K562 (cell line): ENCODE measurements at regions not wholly inside any gene's neighbourhood (a gene's known extent, or its start where the extent isn't known, plus 50 kb on each side); places are given as distances from the start of the nearest gene placed in this dataset.

Experiments used
- CAMTA2 ChIP-seq: fragments of 250-450 bp; sonication (Bioruptor Pico); conservative IDR thresholded peaks from 2 replicates; pipeline ENCODE4 v1.5.1; 2022
- EHMT2 ChIP-seq: fragments of 450-650 bp; IDR thresholded peaks from 2 replicates; pipeline ENCODE4 v1.6.1; 2018; ENCODE audit warnings: antibody characterized with exemption
- EWSR1 ChIP-seq: fragments of 450-650 bp; IDR thresholded peaks from 2 replicates; pipeline ENCODE4 v1.6.1; 2018; ENCODE audit warnings: borderline replicate concordance, mild to moderate bottlenecking, low read depth, moderate library complexity; ENCODE audit not compliant: partially characterized antibody
- NR1H2 ChIP-seq: sonication (generic); formaldehyde crosslinking; IDR thresholded peaks from 2 replicates; pipeline ENCODE4 v1.4.0; 2020; ENCODE audit warnings: mild to moderate bottlenecking, missing genetic modification reagents
- POLR2AphosphoS5 ChIP-seq: IDR thresholded peaks from 2 replicates; pipeline ENCODE4 v1.6.1; 2011; ENCODE audit warnings: mild to moderate bottlenecking, low read depth, low read length, moderate library complexity; ENCODE audit not compliant: control insufficient read depth, insufficient read depth
- SMARCE1 ChIP-seq: fragments of 450-650 bp; IDR thresholded peaks from 2 replicates; pipeline ENCODE4 v1.7.1; 2016; ENCODE audit warnings: mild to moderate bottlenecking
- STAT6 ChIP-seq: sonication (generic); formaldehyde crosslinking; IDR thresholded peaks from 2 replicates; pipeline ENCODE4 v1.8.1; 2023; ENCODE audit warnings: mild to moderate bottlenecking, missing genetic modification reagents
- TGIF2 ChIP-seq: sonication (generic); formaldehyde crosslinking; IDR thresholded peaks from 2 replicates; pipeline ENCODE4 v1.8.1; 2022; ENCODE audit warnings: mild to moderate bottlenecking, missing genetic modification reagents, moderate library complexity
- XRCC5 ChIP-seq: fragments of 200-400 bp; formaldehyde crosslinking; IDR thresholded peaks from 2 replicates; pipeline ENCODE4 v1.6.1; 2017; ENCODE audit warnings: low read depth, mild to moderate bottlenecking, low read length
- ZBTB9 ChIP-seq: fragments of 450-650 bp; formaldehyde crosslinking; IDR thresholded peaks from 2 replicates; pipeline ENCODE4 v1.4.0; 2020; ENCODE audit warnings: mild to moderate bottlenecking, moderate library complexity
- ZFP1 ChIP-seq: fragments of 450-650 bp; formaldehyde crosslinking; IDR thresholded peaks from 2 replicates; pipeline ENCODE4 v1.4.0; 2020; ENCODE audit warnings: mild to moderate bottlenecking, mixed read lengths
- ZNF311 ChIP-seq: fragments of 250-450 bp; sonication (Bioruptor Pico); IDR thresholded peaks from 2 replicates; pipeline ENCODE4 v1.4.0; 2020; ENCODE audit warnings: mild to moderate bottlenecking, moderate library complexity
- ZNF740 ChIP-seq, 3 experiments: fragments of 200-800 bp in 1 of 3; sonication (Bioruptor generic) in 1 of 3; sonication (generic) in 1 of 3; formaldehyde crosslinking in 1 of 3; IDR thresholded peaks; 2 replicates each; pipeline versions ENCODE4 v1.6.1 to v1.8.0; 2016 to 2022; ENCODE audit warnings: mild to moderate bottlenecking in 2 of 3, missing compliant biosample characterization in 2 of 3, missing genetic modification characterization in 2 of 3, missing genetic modification reagents in 1 of 3

- no peak for TF ChIP-seq POLR2AphosphoS5
- no peak for TF ChIP-seq ZFP1 (CRISPR knock-in tag)
- no peak for TF ChIP-seq XRCC5
- TF ChIP-seq ZNF740 (CRISPR knock-in tag; IDR thresholded peaks at IDR 0.05), result no peak
- TF ChIP-seq ZNF740 (tag; IDR thresholded peaks at IDR 0.05), result no peak
- TF ChIP-seq CAMTA2, result no peak
- no peak for TF ChIP-seq SMARCE1
- TF ChIP-seq NR1H2 (CRISPR knock-in tag), result no peak
- TF ChIP-seq EHMT2, result no peak
- no peak for TF ChIP-seq ZNF311 (CRISPR knock-in tag)
- no peak for TF ChIP-seq EWSR1
- no peak for TF ChIP-seq TGIF2 (CRISPR knock-in tag)
- no peak for TF ChIP-seq ZBTB9 (CRISPR knock-in tag)
- TF ChIP-seq STAT6 (CRISPR knock-in tag), result no peak
These were observed 598.3 kb upstream of the GHITM start (continued) for GRCh38 chr10:83541046-83541445.
